SU-DHL-6 (cell line): ENCODE measurements at regions not wholly inside any gene's neighbourhood (a gene's known extent, or its start where the extent isn't known, plus 50 kb on each side); places are given as distances from the start of the nearest gene placed in this dataset.

ENCODE experiments used
- H2AFZ ChIP-seq: fragments of 200-600 bp; sonication (generic); 2 replicates; pipeline ENCODE4 v1.6.1; 2014; ENCODE audit warnings: low read depth, mild to moderate bottlenecking, moderate library complexity, mixed read lengths, antibody characterized with exemption, low read length; ENCODE audit not compliant: severe bottlenecking
- H3F3A ChIP-seq: fragments of 200-600 bp; shearing (Covaris generic); 2 replicates; pipeline ENCODE4 v1.6.0; 2016; ENCODE audit warnings: antibody characterized with exemption, mild to moderate bottlenecking; ENCODE audit not compliant: insufficient read depth
- H3K27ac ChIP-seq: fragments of 200-600 bp; sonication (generic); 2 replicates; pipeline ENCODE4 v1.5.1; 2016; ENCODE audit warnings: low read depth, mild to moderate bottlenecking, low read length, moderate library complexity, mixed read lengths
- H3K27me3 ChIP-seq: fragments of 200-600 bp; sonication (generic), shearing (Covaris generic); 2 replicates; pipeline ENCODE4 v1.6.0; 2014; ENCODE audit warnings: mild to moderate bottlenecking, low read length
- H3K36me3 ChIP-seq: fragments of 200-600 bp; sonication (generic); 2 replicates; pipeline ENCODE4 v1.6.1; 2014; ENCODE audit warnings: mild to moderate bottlenecking, low read length, mixed read lengths
- H3K4me2 ChIP-seq: fragments of 300-600, 200-600 bp; shearing (Covaris generic), sonication (generic); 2 replicates; pipeline ENCODE4 v1.6.0; 2014; ENCODE audit warnings: low read length, low read depth, mild to moderate bottlenecking; ENCODE audit not compliant: poor library complexity, severe bottlenecking
- H3K4me3 ChIP-seq: fragments of 200-600 bp; sonication (generic); 2 replicates; pipeline ENCODE4 v1.5.1; 2014; ENCODE audit warnings: antibody characterized with exemption, low read length, mild to moderate bottlenecking, mixed read lengths; ENCODE audit not compliant: insufficient read depth, poor library complexity, severe bottlenecking
- H3K79me2 ChIP-seq: fragments of 200-600 bp; sonication (generic); 2 replicates; pipeline ENCODE4 v1.6.1; 2014; ENCODE audit warnings: mild to moderate bottlenecking, low read length, moderate library complexity; ENCODE audit not compliant: insufficient read depth
- H3K9ac ChIP-seq: fragments of 200-600 bp; sonication (generic); 2 replicates; pipeline ENCODE4 v1.7.0; 2014; ENCODE audit warnings: mild to moderate bottlenecking, low read length
- H3K9me2 ChIP-seq: fragments of 200-600 bp; sonication (generic); replicated peaks from 2 replicates; pipeline ENCODE4 v1.6.1; 2014; ENCODE audit warnings: low read length; ENCODE audit not compliant: insufficient read depth
- H3K9me3 ChIP-seq: fragments of 200-600 bp; sonication (generic); 2 replicates; pipeline ENCODE4 v1.6.1; 2014; ENCODE audit warnings: low read length, mixed read lengths; ENCODE audit not compliant: insufficient read depth
- H4K20me1 ChIP-seq: fragments of 200-600 bp; sonication (generic); 2 replicates; pipeline ENCODE4 v1.6.1; 2014; ENCODE audit warnings: low read depth, mild to moderate bottlenecking, antibody characterized with exemption, low read length, moderate library complexity, mixed read lengths
- EZH2phosphoT487 ChIP-seq: fragments of 200-600 bp; sonication (generic), shearing (Covaris generic); conservative IDR thresholded peaks from 2 replicates; pipeline ENCODE4 v1.6.1; 2018; ENCODE audit warnings: mild to moderate bottlenecking, antibody characterized with exemption, low read length, moderate library complexity, mixed read lengths
- TF ChIP-seq, protein P1 (sequence below): fragments of 200-600 bp; sonication (generic); IDR thresholded peaks from one replicate; pipeline ENCODE4 v1.5.1; 2017; ENCODE audit warnings: antibody characterized with exemption, mild to moderate bottlenecking, low read length, moderate library complexity; ENCODE audit not compliant: insufficient read depth, poor library complexity, severe bottlenecking

DNA sequence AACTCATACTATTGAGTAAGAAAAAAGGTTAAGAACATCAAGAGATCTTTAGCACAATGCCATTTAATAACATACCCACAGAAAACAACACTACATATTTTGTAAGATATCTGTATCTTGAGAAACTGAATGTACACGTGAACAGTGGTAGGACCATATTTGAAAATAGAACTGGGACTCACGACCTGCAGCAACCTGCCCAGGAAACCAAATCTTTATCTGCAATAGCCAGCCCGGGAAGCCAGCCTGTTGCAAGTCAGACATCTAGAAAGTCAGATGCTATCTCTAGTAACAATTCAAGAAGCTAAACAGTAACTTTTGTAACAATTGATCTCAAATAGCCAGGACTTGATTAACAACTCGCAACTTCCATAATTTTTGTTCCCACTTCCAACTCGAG is 52.6 kb upstream of the SOD3 start:
- H3K27me3 ChIP-seq = no peaks in the 10 kb centered on the region
- no peak for TF ChIP-seq EZH2phosphoT487
- TF ChIP-seq, protein P1, sequence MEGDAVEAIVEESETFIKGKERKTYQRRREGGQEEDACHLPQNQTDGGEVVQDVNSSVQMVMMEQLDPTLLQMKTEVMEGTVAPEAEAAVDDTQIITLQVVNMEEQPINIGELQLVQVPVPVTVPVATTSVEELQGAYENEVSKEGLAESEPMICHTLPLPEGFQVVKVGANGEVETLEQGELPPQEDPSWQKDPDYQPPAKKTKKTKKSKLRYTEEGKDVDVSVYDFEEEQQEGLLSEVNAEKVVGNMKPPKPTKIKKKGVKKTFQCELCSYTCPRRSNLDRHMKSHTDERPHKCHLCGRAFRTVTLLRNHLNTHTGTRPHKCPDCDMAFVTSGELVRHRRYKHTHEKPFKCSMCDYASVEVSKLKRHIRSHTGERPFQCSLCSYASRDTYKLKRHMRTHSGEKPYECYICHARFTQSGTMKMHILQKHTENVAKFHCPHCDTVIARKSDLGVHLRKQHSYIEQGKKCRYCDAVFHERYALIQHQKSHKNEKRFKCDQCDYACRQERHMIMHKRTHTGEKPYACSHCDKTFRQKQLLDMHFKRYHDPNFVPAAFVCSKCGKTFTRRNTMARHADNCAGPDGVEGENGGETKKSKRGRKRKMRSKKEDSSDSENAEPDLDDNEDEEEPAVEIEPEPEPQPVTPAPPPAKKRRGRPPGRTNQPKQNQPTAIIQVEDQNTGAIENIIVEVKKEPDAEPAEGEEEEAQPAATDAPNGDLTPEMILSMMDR = no peak
- no peaks in the 10 kb centered on the region for H4K20me1 ChIP-seq
- H3K4me3 ChIP-seq = no peak overlapping the region
- H3K4me2 ChIP-seq = no peak overlapping the region
- H3K36me3 ChIP-seq = no peaks in the 10 kb centered on the region
- no peak overlapping the region for H3K27ac ChIP-seq
- H3K79me2 ChIP-seq = no peaks in the 10 kb centered on the region
- no peak overlapping the region for H3K9ac ChIP-seq
- H2AFZ ChIP-seq = no peak overlapping the region
- peaks cover 5% of the 10 kb centered on the region; the same call in 1 of the 2 replicates for H3K9me3 ChIP-seq
- H3F3A ChIP-seq = no peaks in the 10 kb centered on the region
- no peaks in the 10 kb centered on the region for H3K9me2 ChIP-seq

DNA sequence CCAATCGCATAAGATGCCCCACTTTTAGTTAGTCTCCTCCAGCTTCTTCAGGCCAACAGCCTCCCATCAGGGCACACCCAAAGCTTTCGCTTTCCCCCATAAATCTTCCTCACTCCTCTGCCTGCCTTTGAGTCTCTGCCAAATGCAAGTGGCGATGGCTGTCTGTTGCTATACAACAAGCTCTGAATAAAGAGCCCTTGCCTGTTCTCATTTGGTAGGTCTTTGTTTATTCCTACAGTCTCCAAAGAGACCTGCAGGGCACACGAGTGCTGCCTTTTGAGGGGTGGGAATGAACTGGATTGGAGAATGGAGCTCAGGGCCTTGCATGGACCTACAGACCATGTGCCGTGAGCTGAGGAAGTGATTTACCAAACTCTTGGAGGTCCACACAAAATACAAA is 52.2 kb upstream of the SOD3 start:
- Histone ChIP-seq H3K27ac (no peak overlapping the region), H3F3A (no peaks in the 10 kb centered on the region), H3K9me2 (no peaks in the 10 kb centered on the region), H3K9me3 (peaks cover 4% of the 10 kb centered on the region; the same call in 1 of the 2 replicates), H3K27me3 (no peaks in the 10 kb centered on the region), H4K20me1 (no peaks in the 10 kb centered on the region), H3K36me3 (no peaks in the 10 kb centered on the region), H3K9ac (no peak overlapping the region), H3K4me3 (no peak overlapping the region), H3K79me2 (no peaks in the 10 kb centered on the region), H3K4me2 (no peak overlapping the region), H2AFZ (no peak overlapping the region)
- no peak for TF ChIP-seq EZH2phosphoT487
- TF ChIP-seq, protein P1 = no peak

DNA sequence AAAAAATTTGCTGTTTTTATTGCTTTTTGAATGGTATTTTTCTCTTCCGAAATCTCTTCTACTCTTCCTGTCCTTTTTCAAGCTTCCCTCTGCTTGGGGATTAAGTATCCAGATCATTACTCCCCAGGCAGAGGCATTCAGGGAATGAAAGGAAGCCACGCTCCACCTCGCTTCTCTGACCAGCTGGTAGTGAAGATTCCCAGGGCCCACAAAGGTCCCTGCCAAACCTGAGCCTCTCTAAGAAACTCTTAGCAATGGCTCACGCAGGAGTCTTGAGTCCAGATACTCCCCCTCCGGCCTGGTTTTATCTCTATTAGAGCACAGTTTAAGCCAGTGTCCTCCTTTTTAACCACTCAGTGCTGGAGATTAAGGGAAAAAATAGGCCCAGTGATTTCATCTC is 51.4 kb upstream of the SOD3 start:
- Histone ChIP-seq H3K9me3 (no peaks in the 10 kb centered on the region), H3K27me3 (no peaks in the 10 kb centered on the region), H3K4me3 (no peak overlapping the region), H3K79me2 (no peaks in the 10 kb centered on the region), H3K36me3 (no peaks in the 10 kb centered on the region), H3K9ac (no peak overlapping the region), H3K9me2 (no peaks in the 10 kb centered on the region), H3K4me2 (no peak overlapping the region), H3F3A (no peaks in the 10 kb centered on the region), H4K20me1 (no peaks in the 10 kb centered on the region), H3K27ac (no peak overlapping the region), H2AFZ (no peak overlapping the region)
- no peak for TF ChIP-seq EZH2phosphoT487
- TF ChIP-seq, protein P1 = no peak
